ENCODE measurements at regions not wholly inside any gene's neighbourhood (a gene's known extent, or its start where the extent isn't known, plus 50 kb on each side); places are given as distances from the start of the nearest gene placed in this dataset.

GRCh38 chr6:165818200-165818599, 155.2 kb upstream of the PDE10A start:
- DNase-seq, result no peak

GRCh38 chr6:165817771-165818170, 154.7 kb upstream of the PDE10A start:
- DNase-seq, result no peak

GRCh38 chr6:165817148-165817547, 154.1 kb upstream of the PDE10A start:
- no peak for DNase-seq

- no peak for DNase-seq
Observed at GRCh38 chr6:165814679-165815078, 151.6 kb upstream of the PDE10A start.

GRCh38 chr6:165811512-165811911, 148.5 kb upstream of the PDE10A start:
- DNase-seq, result no peak

- no peak for DNase-seq
Observed at GRCh38 chr6:165808021-165808420, 145.0 kb upstream of the PDE10A start.

GRCh38 chr6:165807249-165807960, 144.4 kb upstream of the PDE10A start:
- no peak for DNase-seq

GRCh38 chr6:165806126-165806810, 143.2 kb upstream of the PDE10A start:
- no peak for DNase-seq

- DNase-seq, result no peak
Observed at GRCh38 chr6:165805636-165806035, 142.6 kb upstream of the PDE10A start.

- DNase-seq, result no peak
Observed at GRCh38 chr6:165805067-165805555, 142.1 kb upstream of the PDE10A start.

- DNase-seq, result no peak
Observed at GRCh38 chr6:165804331-165805066, 141.5 kb upstream of the PDE10A start.

- DNase-seq, result no peak
Observed at GRCh38 chr6:165800337-165800736, 137.3 kb upstream of the PDE10A start.

GRCh38 chr6:165799391-165800153, 136.5 kb upstream of the PDE10A start:
- no peak for DNase-seq

- DNase-seq, result no peak
Observed at GRCh38 chr6:165798991-165799390, 135.9 kb upstream of the PDE10A start.

GRCh38 chr6:165794179-165794601, 131.1 kb upstream of the PDE10A start:
- no peak for DNase-seq

- no peak for DNase-seq
Observed at GRCh38 chr6:165793287-165793825, 130.3 kb upstream of the PDE10A start.

GRCh38 chr6:165791876-165792437, 128.9 kb upstream of the PDE10A start:
- DNase-seq, result no peak

GRCh38 chr6:165791306-165791705, 128.3 kb upstream of the PDE10A start:
- DNase-seq, result no peak

GRCh38 chr6:165782812-165783211, 119.8 kb upstream of the PDE10A start:
- DNase-seq, result no peak

- DNase-seq, result no peak
Observed at GRCh38 chr6:165782134-165782533, 119.1 kb upstream of the PDE10A start.

- DNase-seq, result no peak
Observed at GRCh38 chr6:165777680-165778079, 114.6 kb upstream of the PDE10A start.

- no peak for DNase-seq
Observed at GRCh38 chr6:165776691-165777090, 113.7 kb upstream of the PDE10A start.
